Neural crest cell (in vitro differentiated cells): ENCODE measurements at regions not wholly inside any gene's neighbourhood (a gene's known extent, or its start where the extent isn't known, plus 50 kb on each side); places are given as distances from the start of the nearest gene placed in this dataset.

Experiments used
- DNase-seq: peaks from one replicate; pipeline ENCODE4 v3.0.0; 2021; ENCODE audit warnings: low read depth, mixed read lengths, low spot score
- H3K27ac Mint-ChIP-seq: one replicate; pipeline ENCODE4 v1.8.0; 2021; ENCODE audit warnings: mild to moderate bottlenecking, mixed read lengths; ENCODE audit not compliant: unreplicated experiment
- H3K27me3 Mint-ChIP-seq: 2 replicates; pipeline ENCODE4 v1.8.0; 2021; ENCODE audit warnings: low read depth, mild to moderate bottlenecking, mixed read lengths
- H3K36me3 Mint-ChIP-seq: 2 replicates; pipeline ENCODE4 v1.8.0; 2021; ENCODE audit warnings: low read depth, mild to moderate bottlenecking, mixed read lengths
- H3K4me1 Mint-ChIP-seq: 2 replicates; pipeline ENCODE4 v1.8.0; 2021; ENCODE audit warnings: mixed read lengths
- H3K4me3 Mint-ChIP-seq: one replicate; pipeline ENCODE4 v1.8.0; 2021; ENCODE audit warnings: mild to moderate bottlenecking, mixed read lengths
- H3K9me3 Mint-ChIP-seq: 2 replicates; pipeline ENCODE4 v1.8.0; 2021; ENCODE audit warnings: mixed read lengths
- CTCF ChIP-seq: fragments of 200-600 bp; sonication (generic); conservative IDR thresholded peaks from 2 replicates; pipeline ENCODE4 v1.5.0; 2021; ENCODE audit warnings: antibody characterized with exemption, mild to moderate bottlenecking

DNA sequence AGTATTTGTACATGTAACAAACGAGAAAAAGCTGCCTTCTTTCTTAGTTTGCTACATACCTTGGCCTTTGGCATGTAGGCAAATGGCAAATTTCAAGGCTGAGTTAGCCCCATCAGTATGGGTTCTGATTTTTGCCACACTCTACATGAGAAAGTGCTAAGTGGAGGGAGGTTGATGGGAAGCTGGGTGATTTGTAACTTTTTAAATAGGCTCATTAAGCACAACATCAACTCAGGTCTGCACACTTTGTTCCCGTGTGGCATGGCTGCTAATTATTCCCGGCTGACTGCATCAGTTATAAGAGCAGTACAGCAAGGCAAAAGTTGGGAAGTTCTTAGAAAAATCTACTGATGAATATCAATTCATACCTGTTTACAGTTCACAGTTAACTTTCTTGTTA is 172.8 kb upstream of the MAP3K7 start:
- peaks cover 4% of the 10 kb centered on the region for H3K4me1 Mint-ChIP-seq
- H3K9me3 Mint-ChIP-seq, result no peaks in the 10 kb centered on the region
- DNase-seq, result no peak
- H3K36me3 Mint-ChIP-seq, result no peaks in the 10 kb centered on the region
- H3K27ac Mint-ChIP-seq, result no peak overlapping the region
- no peaks in the 10 kb centered on the region for H3K27me3 Mint-ChIP-seq
- no peak overlapping the region for H3K4me3 Mint-ChIP-seq
- no peak for TF ChIP-seq CTCF

DNA sequence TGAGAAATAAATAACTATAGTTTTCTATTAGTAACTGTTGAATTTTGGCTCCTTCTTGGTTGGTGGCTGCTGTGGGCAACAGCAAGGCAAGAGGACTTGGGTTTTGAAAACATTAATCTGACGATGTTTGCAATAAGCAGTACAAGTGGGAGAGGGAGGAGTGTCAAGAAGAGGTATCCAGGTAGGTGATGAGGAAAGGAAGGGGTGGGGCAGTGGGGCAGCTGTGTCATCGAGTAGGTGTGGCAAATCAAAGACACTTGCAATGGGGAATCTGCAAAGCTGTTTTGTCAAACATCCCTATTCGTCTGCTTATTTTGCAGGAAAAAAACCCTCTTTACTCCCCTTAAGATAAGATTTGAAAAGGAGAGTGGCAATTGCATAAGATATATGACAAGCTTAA is 171.9 kb upstream of the MAP3K7 start:
- Mint-ChIP-seq H3K36me3 (no peaks in the 10 kb centered on the region), H3K27ac (no peak overlapping the region), H3K9me3 (no peaks in the 10 kb centered on the region), H3K4me1 (peaks cover 4% of the 10 kb centered on the region), H3K27me3 (no peaks in the 10 kb centered on the region), H3K4me3 (no peak overlapping the region)
- TF ChIP-seq CTCF, result no peak
- DNase-seq, result no peak

DNA sequence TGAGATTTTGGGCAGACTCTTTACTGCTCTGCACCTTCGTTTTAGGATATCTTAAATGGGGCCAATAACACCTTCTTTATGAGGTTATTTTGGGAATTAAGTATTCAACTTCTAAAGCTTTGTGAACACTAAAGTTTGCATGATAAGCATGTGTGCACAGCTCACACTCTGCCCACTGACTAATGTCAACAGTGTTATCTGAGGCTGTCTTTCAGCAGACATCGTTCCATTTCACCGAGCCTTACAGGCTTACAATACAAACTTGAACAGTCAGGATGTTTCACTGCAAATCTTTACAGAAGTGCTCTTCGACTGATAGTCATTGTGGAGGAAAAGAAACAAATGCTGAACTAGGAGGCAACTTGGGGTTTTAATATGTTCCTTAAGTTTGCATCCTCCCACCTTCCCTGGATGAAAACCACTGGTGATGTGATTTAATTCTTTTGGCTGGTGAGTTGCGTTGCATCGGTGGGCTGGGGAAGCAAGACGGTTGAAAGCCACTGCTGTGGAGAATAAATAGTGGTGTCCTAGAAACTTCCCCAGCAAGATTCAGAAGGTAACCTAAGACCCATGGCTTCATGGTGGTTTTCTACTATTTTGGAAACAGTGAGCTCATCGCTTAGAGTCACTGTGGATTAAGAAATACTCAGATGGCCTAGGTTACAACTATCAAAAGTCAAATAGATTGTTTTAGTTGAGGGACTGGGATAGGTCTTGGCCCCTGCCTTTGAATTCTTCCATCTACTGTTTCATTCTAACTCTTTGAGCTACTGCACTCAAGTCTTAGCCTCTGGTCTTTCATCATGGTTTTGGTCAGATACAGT is 167.2 kb upstream of the MAP3K7 start:
- DNase-seq, result no peak
- peaks cover 4% of the 10 kb centered on the region for H3K4me1 Mint-ChIP-seq
- H3K27me3 Mint-ChIP-seq, result no peaks in the 10 kb centered on the region
- no peaks in the 10 kb centered on the region for H3K9me3 Mint-ChIP-seq
- no peak overlapping the region for H3K4me3 Mint-ChIP-seq
- TF ChIP-seq CTCF, result no peak
- no peaks in the 10 kb centered on the region for H3K36me3 Mint-ChIP-seq
- no peak overlapping the region for H3K27ac Mint-ChIP-seq

DNA sequence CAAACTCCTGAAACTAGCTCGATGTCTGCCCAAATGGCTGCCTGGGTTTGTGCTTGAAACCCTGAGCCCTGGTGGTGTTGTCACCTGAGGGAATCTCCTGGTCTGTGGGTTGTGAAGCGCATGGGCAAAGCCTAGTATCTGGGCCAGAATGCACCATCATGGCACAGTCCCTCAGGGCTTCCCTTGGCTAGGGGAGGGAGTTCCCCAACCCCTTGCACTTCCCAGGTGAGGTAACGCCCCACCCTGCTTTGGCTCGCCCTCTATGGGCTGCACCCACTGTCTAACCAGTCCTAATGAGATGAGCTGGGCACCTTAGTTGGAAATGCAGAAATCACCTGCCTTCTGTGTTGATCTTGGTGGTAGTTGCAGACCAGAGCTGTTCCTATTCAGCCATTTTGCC is 152.9 kb upstream of the MAP3K7 start:
- no peak overlapping the region for H3K27ac Mint-ChIP-seq
- peaks cover 2% of the 10 kb centered on the region for H3K27me3 Mint-ChIP-seq
- DNase-seq, result no peak
- peaks cover 5% of the 10 kb centered on the region for H3K9me3 Mint-ChIP-seq
- TF ChIP-seq CTCF, result no peak
- no peaks in the 10 kb centered on the region for H3K36me3 Mint-ChIP-seq
- H3K4me1 Mint-ChIP-seq, result no peaks in the 10 kb centered on the region
- no peak overlapping the region for H3K4me3 Mint-ChIP-seq

DNA sequence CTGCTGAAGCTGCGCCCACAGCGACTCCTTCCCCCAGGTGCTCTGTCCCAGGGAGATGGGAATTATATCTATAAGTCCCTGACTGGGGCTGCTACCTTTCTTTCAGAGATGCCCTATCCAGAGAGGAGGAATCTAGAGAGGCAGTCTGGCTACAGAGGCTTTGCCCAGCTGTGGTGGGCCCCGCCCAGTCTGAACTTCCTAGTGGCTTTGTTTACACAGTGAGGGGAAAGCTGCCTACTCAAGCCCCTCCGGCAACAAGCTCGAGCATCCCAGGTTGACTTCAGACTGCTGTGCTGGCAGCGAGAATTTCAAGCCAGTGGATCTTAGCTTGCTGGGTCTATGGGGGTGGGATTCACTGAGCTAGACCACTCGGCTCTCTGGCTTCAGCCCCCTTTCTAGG is 152.5 kb upstream of the MAP3K7 start:
- H3K4me3 Mint-ChIP-seq, result no peak overlapping the region
- DNase-seq, result no peak
- H3K27ac Mint-ChIP-seq, result no peak overlapping the region
- peaks cover 8% of the 10 kb centered on the region for H3K9me3 Mint-ChIP-seq
- H3K36me3 Mint-ChIP-seq, result no peaks in the 10 kb centered on the region
- no peaks in the 10 kb centered on the region for H3K4me1 Mint-ChIP-seq
- no peak for TF ChIP-seq CTCF
- H3K27me3 Mint-ChIP-seq, result peaks cover 2% of the 10 kb centered on the region
